ENCODE measurements at regions not wholly inside any gene's neighbourhood (a gene's known extent, or its start where the extent isn't known, plus 50 kb on each side); places are given as distances from the start of the nearest gene placed in this dataset.

- DNase-seq (ENCODE audit: low spot score), result no peak
Observed at GRCh38 chr4:128357286-128357685, 69.7 kb upstream of the PGRMC2 start.

DNA sequence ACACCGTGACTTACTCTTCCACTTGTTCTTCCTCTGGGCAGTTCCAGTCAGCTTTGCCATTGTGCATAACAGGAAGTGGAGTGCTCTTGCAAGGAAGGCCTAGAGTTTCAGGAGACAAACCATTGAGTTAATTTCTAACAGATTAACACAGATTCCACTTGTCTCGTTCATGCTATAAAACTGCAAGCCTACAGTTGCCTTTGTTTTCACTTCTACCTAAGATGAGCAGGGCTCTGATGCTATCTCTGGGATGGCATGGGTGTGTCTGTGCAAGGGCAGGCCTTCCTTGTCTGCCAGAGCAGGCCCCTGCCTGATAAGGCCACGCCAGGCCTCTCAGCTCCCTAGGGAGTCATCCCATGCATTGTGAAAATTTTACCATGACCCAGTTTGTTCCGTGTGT lies 67.7 kb upstream of the PGRMC2 start:
- peak; percentile 49 for DNase-seq (ENCODE audit: low spot score)

GRCh38 chr4:128354205-128354821 lies 66.7 kb upstream of the PGRMC2 start:
- DNase-seq (ENCODE audit: low spot score), result peak; percentile 44

DNA sequence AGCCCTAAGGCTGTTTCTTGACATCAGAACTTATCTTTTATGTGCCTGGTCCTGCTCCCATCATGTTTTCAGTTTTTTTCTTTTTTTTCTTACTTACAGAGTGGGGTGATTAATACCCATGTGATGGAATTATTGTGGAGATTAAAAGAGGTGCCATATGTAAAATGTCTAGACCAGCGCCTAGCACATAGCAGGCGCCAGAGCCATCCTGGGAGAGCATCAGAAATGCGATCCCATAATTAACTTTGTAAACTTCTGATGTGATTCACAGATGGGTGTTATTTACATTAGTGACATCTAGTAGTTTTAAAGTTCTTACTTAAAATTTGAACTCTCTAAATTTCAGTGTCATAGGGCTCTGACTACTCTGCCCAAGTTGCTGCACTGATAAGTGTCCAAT lies 66.2 kb upstream of the PGRMC2 start:
- no peak for DNase-seq (ENCODE audit: low spot score)

GRCh38 chr4:128351502-128351901 lies 63.9 kb upstream of the PGRMC2 start:
- DNase-seq (ENCODE audit: low spot score), result no peak

- no peak for DNase-seq (ENCODE audit: low spot score)
Observed at GRCh38 chr4:128350449-128351045, 62.9 kb upstream of the PGRMC2 start.

GRCh38 chr4:128349921-128350320 lies 62.3 kb upstream of the PGRMC2 start:
- no peak for DNase-seq (ENCODE audit: low spot score)

DNA sequence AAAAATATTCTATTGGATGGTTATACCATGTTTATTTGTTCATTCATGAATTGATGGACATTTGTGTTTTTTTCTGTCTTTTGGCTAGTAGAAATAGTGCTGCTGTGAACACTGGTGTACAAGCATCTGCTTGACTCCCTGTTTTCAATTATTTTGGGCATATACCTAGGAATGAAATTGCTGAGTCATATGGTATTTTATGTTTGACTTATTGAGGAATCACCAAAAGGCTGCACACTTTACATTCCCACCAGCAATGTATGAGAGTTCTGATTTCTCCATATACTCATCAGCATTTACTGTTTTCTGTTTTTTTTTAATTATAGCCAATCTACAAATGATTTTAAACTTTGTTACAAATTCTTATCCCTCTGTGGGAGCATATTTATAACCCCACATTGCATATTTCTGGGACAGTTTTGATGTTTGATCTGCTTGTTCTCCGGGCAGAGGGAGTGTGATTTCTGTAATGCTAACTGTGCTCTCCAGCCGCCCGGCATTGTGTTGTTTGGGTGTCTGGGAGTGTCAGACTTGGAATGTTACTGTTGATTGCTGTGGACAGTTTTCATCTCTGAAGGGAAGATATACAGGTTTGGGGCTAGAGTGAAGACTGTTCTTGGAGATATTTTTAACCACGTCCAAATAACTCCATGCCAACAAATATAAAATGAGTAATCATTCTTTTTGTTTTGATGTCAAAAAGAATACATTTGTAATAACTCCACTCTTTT lies 60.5 kb upstream of the PGRMC2 start:
- peak; percentile 46 for DNase-seq (ENCODE audit: low spot score)

DNA sequence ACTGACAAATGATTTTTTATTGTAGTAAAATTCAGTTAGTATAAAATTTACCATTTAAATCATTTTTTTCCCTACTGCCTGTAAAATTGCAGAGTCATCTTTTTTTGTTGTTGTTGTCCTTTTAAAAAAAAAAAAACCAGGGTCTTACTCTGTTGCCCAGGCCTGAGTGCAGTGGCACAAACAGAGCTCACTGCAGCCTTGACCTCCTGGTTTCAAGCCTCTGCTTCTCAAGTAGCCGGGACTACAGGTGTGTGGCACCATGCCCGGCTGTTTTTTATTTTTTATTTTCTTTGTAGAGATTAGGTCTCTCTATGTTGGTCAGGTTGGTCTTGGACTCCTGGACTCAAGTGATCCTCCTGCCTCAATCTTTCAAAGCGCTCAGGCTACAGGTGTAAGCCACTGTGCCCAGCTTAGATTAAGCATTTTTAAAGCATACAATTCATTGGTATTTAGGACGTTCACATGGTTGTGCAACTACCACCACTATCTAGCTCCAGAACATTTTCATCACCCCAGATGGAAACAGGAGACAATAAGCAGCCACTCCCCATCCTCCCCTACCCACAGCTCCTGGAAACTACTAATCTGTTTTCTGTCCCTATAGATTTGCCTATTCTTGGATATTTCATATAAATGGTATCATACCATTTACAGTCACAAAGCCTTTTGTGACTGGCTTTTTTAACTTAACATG lies 59.7 kb upstream of the PGRMC2 start:
- DNase-seq (ENCODE audit: low spot score), result peak; percentile 47

DNA sequence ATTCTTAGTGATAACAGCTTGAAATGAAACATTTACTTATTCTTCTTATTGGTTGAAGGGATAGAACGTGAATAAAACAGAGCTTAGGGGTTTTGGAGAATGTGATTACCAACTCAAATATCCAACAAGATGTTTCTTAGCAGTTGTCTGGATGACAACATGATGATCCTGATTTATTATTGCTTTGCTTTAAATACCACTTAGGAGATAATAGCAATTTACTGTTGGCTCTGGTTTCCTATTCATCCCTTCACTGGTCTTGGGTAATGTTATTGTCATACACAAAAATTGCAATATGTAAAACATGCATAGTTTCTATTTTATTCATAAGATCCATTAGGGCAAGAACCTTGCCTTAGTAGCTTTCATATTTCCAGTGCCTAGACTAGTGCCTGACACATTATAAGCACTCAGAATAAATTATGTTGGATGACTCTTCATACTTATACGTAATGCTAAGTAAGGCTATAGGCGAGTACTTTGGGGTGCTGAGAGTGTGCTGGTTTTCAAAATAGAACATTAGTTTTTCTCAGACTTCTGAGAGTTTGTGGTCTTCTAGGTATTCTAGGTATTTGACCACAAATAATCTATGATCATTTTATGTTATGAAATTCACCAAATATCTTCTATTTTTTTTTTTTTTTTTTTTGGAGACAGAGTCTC lies 58.6 kb upstream of the PGRMC2 start:
- no peak for DNase-seq (ENCODE audit: low spot score)

DNA sequence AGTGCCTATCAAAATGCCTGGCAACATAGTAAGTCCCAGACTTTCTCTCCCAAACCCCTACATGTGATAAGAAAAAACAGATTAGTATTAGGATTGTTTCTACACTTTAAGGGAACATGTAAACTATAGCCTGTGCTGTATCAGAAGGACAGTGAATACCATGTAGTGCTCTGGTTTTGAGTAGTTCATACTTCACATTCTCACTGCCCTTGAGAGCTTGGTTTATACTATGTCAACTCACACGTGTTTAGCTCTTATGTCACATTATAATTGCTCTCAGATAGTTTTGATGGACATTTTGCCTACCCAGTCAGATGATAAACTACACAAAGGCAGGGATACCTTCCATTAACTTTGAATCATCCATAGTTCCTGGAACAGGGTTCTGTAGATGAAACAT lies 58.0 kb upstream of the PGRMC2 start:
- DNase-seq (ENCODE audit: low spot score), result no peak

GRCh38 chr4:128342762-128343161 lies 55.1 kb upstream of the PGRMC2 start:
- DNase-seq (ENCODE audit: low spot score), result no peak

- DNase-seq (ENCODE audit: low spot score), result peak; percentile 17
Observed at GRCh38 chr4:128341634-128342033, 54.0 kb upstream of the PGRMC2 start.

DNA sequence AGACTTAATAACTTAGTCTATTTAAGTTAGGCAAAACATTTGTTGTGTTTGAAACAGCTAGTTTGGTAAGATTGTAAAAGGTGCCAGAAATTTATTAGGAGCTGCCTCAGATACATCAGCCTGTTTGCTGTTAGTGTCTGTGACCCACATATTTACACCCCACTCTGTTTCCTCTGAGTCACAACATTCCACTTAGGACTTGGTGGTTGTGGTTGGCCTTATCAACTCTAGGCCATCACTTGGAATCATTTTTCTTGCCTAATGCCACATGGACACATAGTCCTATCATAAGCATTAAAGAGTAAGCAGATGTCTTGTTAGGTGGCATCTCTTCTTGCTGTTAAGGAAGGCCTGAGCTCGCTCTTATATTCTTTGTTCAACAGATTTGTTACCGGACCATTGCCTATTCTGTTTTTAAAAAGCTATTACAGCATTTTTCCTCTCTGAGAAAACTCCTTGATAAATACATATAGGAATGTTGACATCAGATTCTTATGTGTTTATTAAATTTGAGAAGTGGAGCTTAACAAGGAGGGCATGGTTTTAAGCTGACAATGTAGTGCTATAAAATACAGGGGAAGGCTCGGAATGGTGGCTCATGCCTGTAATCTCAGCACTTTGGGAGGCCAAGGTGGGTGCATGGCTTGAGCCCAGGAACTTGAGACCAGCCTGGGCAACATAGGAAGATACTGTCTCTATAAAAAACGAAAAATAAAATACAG lies 51.2 kb upstream of the PGRMC2 start:
- no peak for DNase-seq (ENCODE audit: low spot score)

DNA sequence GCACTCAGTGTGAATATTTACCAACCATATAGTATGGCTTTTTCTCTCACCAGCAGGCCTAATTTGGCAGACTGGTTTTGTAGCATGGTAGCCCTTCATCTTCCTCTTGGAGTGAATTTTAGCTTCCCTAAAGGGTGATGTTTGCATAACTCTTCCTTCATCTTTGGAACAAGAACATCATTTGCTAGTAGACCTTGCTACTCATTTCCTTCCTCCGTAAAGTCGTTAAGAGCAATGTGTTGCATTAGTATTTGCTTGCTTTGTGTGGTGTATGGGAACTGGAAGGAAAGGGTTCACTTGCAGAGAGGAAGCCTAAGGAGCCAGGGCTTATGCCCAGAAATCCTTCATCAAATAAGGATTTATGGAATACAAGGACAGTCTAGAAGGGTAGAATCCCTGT lies 50.2 kb upstream of the PGRMC2 start:
- no peak for DNase-seq (ENCODE audit: low spot score)
